Keratinocyte (primary cell): ENCODE measurements at regions not wholly inside any gene's neighbourhood (a gene's known extent, or its start where the extent isn't known, plus 50 kb on each side); places are given as distances from the start of the nearest gene placed in this dataset.
"Not testable (repeated sequence)": the region's sequence is repeated elsewhere in the genome, so short reads cannot be mapped to it uniquely, and the experiment has no call there.

Experiments
- CTCF ChIP-seq, 3 experiments: IDR thresholded peaks in 1 of 3; conservative IDR thresholded peaks in 1 of 3; optimal IDR thresholded peaks in 1 of 3; 2 replicates in 2 of 3; 3 replicates in 1 of 3; pipeline versions ENCODE3 to v1.5.1; 2011; ENCODE audit warnings: low read length in 3 of 3, mild to moderate bottlenecking in 3 of 3, moderate library complexity in 2 of 3, control low read depth in 1 of 3, inconsistent platforms in 1 of 3; ENCODE audit not compliant: insufficient read depth in 2 of 3; ENCODE audit errors: extremely low read depth in 1 of 3
- EZH2 ChIP-seq: IDR thresholded peaks from one replicate; pipeline ENCODE4 v1.6.1; 2012; ENCODE audit warnings: inconsistent platforms, mild to moderate bottlenecking, low read length, moderate library complexity

GRCh38 chr3:195665311-195665710 is 55.5 kb upstream of the MUC20 start:
- not testable (repeated sequence) for TF ChIP-seq CTCF (optimal IDR thresholded peaks at IDR 0.05 in 1 of 3, IDR thresholded peaks at IDR 0.05 in 1 of 3, conservative IDR thresholded peaks at IDR 0.05 in 1 of 3; ENCODE audit: extremely low read depth in 1 of 3, insufficient read depth in 2 of 3, low read length in 3 of 3); EZH2
